Tibial artery (tissue), 4 donors: ENCODE measurements at regions not wholly inside any gene's neighbourhood (a gene's known extent, or its start where the extent isn't known, plus 50 kb on each side); places are given as distances from the start of the nearest gene placed in this dataset.

Experiments
- DNase-seq, 2 donors: peaks; one replicate each; pipeline ENCODE4 v3.0.0-alpha.2; 2019
- H3K27ac ChIP-seq, 2 donors: fragments of 200-600 bp; sonication (generic) in 1 of 2; 1 replicate in 1 of 2; 2 replicates in 1 of 2; pipeline ENCODE4 v1.5.1; 2018 to 2019; ENCODE audit warnings: mild to moderate bottlenecking in 1 of 2
- H3K27me3 ChIP-seq, 2 donors: fragments of 200-600 bp; sonication (generic) in 1 of 2; one replicate each; pipeline versions ENCODE4 v1.5.1 to v1.6.0; 2016 to 2019
- H3K36me3 ChIP-seq, 3 donors: fragments of 200-600 bp; sonication (generic) in 2 of 3; one replicate each; pipeline ENCODE4 v1.5.1; 2016 to 2019; ENCODE audit warnings: mild to moderate bottlenecking in 2 of 3
- H3K4me1 ChIP-seq, 4 donors: fragments of 200-600 bp; sonication (generic) in 2 of 4; 1 replicate in 3 of 4; 2 replicates in 1 of 4; pipeline ENCODE4 v1.5.1; 2016 to 2019
- H3K4me3 ChIP-seq, 2 donors: fragments of 200-600 bp; sonication (generic) in 1 of 2; 1 replicate in 1 of 2; 2 replicates in 1 of 2; pipeline ENCODE4 v1.5.1; 2018 to 2019; ENCODE audit warnings: mild to moderate bottlenecking in 2 of 2
- H3K9me3 ChIP-seq, 3 donors: fragments of 200-600 bp; sonication (generic) in 1 of 3; one replicate each; pipeline ENCODE4 v1.5.1; 2016 to 2019
- CTCF ChIP-seq, 2 experiments: fragments of 200-600 bp in 1 of 2; fragments of 450-650 bp in 1 of 2; IDR thresholded peaks; one replicate each; pipeline ENCODE4 v1.5.1; 2017 to 2019; ENCODE audit warnings: antibody characterized with exemption in 2 of 2, mild to moderate bottlenecking in 1 of 2, moderate library complexity in 1 of 2
- intact Hi-C: fragments of 100-400 bp; cut with DNase I; formaldehyde crosslinking; loops from one replicate; pipeline ENCODE4 v1.15.0; 2023; ENCODE audit warnings: low total_unique reads

- Histone ChIP-seq H3K9me3 (no peaks in the 10 kb centered on the region), H3K4me1 (peaks cover 0 to 6% (median 2%) of the 10 kb centered on the region in 4 donors), H3K4me3 (no peak overlapping the region), H3K36me3 (no peaks in the 10 kb centered on the region), H3K27me3 (no peaks in the 10 kb centered on the region), H3K27ac (no peak overlapping the region)
- DNase-seq, result no peak
- intact Hi-C loops, result no loop called here
- no peak for TF ChIP-seq CTCF (IDR thresholded peaks at IDR 0.05)
These were observed 355.4 kb upstream of the FAR2 start for GRCh38 chr12:28793581-28794151.

- Histone ChIP-seq H3K4me1 (peaks cover 0 to 6% (median 2%) of the 10 kb centered on the region in 4 donors), H3K27ac (no peak overlapping the region), H3K36me3 (no peaks in the 10 kb centered on the region), H3K9me3 (no peaks in the 10 kb centered on the region), H3K27me3 (no peaks in the 10 kb centered on the region), H3K4me3 (no peak overlapping the region)
- no peak for DNase-seq
- intact Hi-C loops, result no loop called here
- no peak for TF ChIP-seq CTCF (IDR thresholded peaks at IDR 0.05)
These were observed 354.9 kb upstream of the FAR2 start for GRCh38 chr12:28794211-28794610.

- intact Hi-C loops, result no loop called here
- Histone ChIP-seq H3K4me3 (no peak overlapping the region), H3K36me3 (no peaks in the 10 kb centered on the region), H3K9me3 (no peaks in the 10 kb centered on the region), H3K27me3 (no peaks in the 10 kb centered on the region), H3K27ac (no peak overlapping the region), H3K4me1 (peaks cover 0 to 6% (median 2%) of the 10 kb centered on the region in 4 donors)
- DNase-seq, result no peak
- no peak for TF ChIP-seq CTCF (IDR thresholded peaks at IDR 0.05)
These were observed 354.3 kb upstream of the FAR2 start for GRCh38 chr12:28794786-28795185.

- intact Hi-C loops, result no loop called here
- Histone ChIP-seq H3K27ac (no peak overlapping the region), H3K4me3 (no peak overlapping the region), H3K27me3 (no peaks in the 10 kb centered on the region), H3K4me1 (peaks cover 0 to 6% (median 2%) of the 10 kb centered on the region in 4 donors), H3K9me3 (no peaks in the 10 kb centered on the region), H3K36me3 (no peaks in the 10 kb centered on the region)
- no peak for DNase-seq
- no peak for TF ChIP-seq CTCF (IDR thresholded peaks at IDR 0.05)
These were observed 353.8 kb upstream of the FAR2 start for GRCh38 chr12:28795311-28795710.

GRCh38 chr12:28799348-28799747 is 349.7 kb upstream of the FAR2 start:
- Histone ChIP-seq H3K4me3 (no peak overlapping the region), H3K27ac (no peak overlapping the region), H3K9me3 (no peaks in the 10 kb centered on the region), H3K4me1 (peaks cover 0 to 2% (median 0%) of the 10 kb centered on the region in 4 donors), H3K36me3 (no peaks in the 10 kb centered on the region), H3K27me3 (no peaks in the 10 kb centered on the region)
- intact Hi-C loops, result no loop called here
- TF ChIP-seq CTCF (IDR thresholded peaks at IDR 0.05), result no peak
- DNase-seq, result no peak

GRCh38 chr12:28800129-28800528 is 348.9 kb upstream of the FAR2 start:
- H3K36me3 ChIP-seq, result no peaks in the 10 kb centered on the region
- no peak overlapping the region for H3K4me3 ChIP-seq
- TF ChIP-seq CTCF (IDR thresholded peaks at IDR 0.05), result no peak
- DNase-seq, result no peak
- no peaks in the 10 kb centered on the region for H3K4me1 ChIP-seq
- H3K27me3 ChIP-seq, result no peaks in the 10 kb centered on the region
- no peaks in the 10 kb centered on the region for H3K9me3 ChIP-seq
- intact Hi-C loops, result no loop called here
- H3K27ac ChIP-seq, result no peak overlapping the region
